Cardiac muscle cell (in vitro differentiated cells and primary cell): ENCODE measurements at regions not wholly inside any gene's neighbourhood (a gene's known extent, or its start where the extent isn't known, plus 50 kb on each side); places are given as distances from the start of the nearest gene placed in this dataset.
"Not testable (repeated sequence)": the region's sequence is repeated elsewhere in the genome, so short reads cannot be mapped to it uniquely, and the experiment has no call there.

Source experiments
- DNase-seq, 2 donors: peaks; one replicate each; pipeline versions ENCODE4 v3.0.0 to v3.0.0-alpha.2; 2010 to 2017; ENCODE audit warnings: low read depth in 1 of 2, low spot score in 1 of 2
- H3K27ac ChIP-seq: fragments of 200-600 bp; sonication (generic); 2 replicates; pipeline ENCODE4 v1.5.1; 2016
- H3K27me3 ChIP-seq: fragments of 200-600 bp; sonication (generic); 2 replicates; pipeline ENCODE4 v1.6.0; 2016; ENCODE audit warnings: control low read depth
- H3K36me3 ChIP-seq: fragments of 200-600 bp; sonication (generic); 2 replicates; pipeline ENCODE4 v1.5.1; 2016; ENCODE audit warnings: control low read depth
- H3K4me1 ChIP-seq: fragments of 200-600 bp; sonication (generic); 2 replicates; pipeline ENCODE4 v1.8.1; 2017; ENCODE audit warnings: low read depth, mild to moderate bottlenecking, mixed run types
- H3K4me3 ChIP-seq: fragments of 200-600 bp; sonication (generic); 2 replicates; pipeline ENCODE4 v1.5.1; 2016; ENCODE audit warnings: mild to moderate bottlenecking
- H3K9me3 ChIP-seq: fragments of 200-600 bp; sonication (generic); 2 replicates; pipeline ENCODE4 v1.5.1; 2017; ENCODE audit warnings: low read depth, mild to moderate bottlenecking, control low read depth
- CTCF ChIP-seq: IDR thresholded peaks from 2 replicates; pipeline ENCODE4 v1.5.1; 2012; ENCODE audit warnings: low read depth, mild to moderate bottlenecking, low read length

- TF ChIP-seq CTCF, result no peak
- Histone ChIP-seq H3K4me1 (peaks cover 32% of the 10 kb centered on the region), H3K4me3 (no peak overlapping the region), H3K9me3 (no peaks in the 10 kb centered on the region), H3K36me3 (no peaks in the 10 kb centered on the region), H3K27ac (no peak overlapping the region), H3K27me3 (no peaks in the 10 kb centered on the region)
- DNase-seq, result no peak
Observed at GRCh38 chr1:118395430-118395991, 210.5 kb upstream of the SPAG17 start.

GRCh38 chr1:118390955-118391354 lies 205.9 kb upstream of the SPAG17 start:
- no peaks in the 10 kb centered on the region for H3K27me3 ChIP-seq
- no peaks in the 10 kb centered on the region for H3K36me3 ChIP-seq
- no peak for TF ChIP-seq CTCF
- peaks cover 11% of the 10 kb centered on the region for H3K4me1 ChIP-seq
- H3K4me3 ChIP-seq, result no peak overlapping the region
- no peak for DNase-seq
- H3K9me3 ChIP-seq, result no peaks in the 10 kb centered on the region
- H3K27ac ChIP-seq, result no peak overlapping the region

GRCh38 chr1:118388301-118388959 lies 203.4 kb upstream of the SPAG17 start:
- DNase-seq, result no peak
- no peak for TF ChIP-seq CTCF

GRCh38 chr1:118381197-118381869 lies 196.3 kb upstream of the SPAG17 start:
- no peak for DNase-seq
- Histone ChIP-seq H3K9me3 (no peaks in the 10 kb centered on the region), H3K27ac (no peak overlapping the region), H3K4me1 (no peaks in the 10 kb centered on the region), H3K27me3 (no peaks in the 10 kb centered on the region), H3K36me3 (no peaks in the 10 kb centered on the region), H3K4me3 (no peak overlapping the region)
- no peak for TF ChIP-seq CTCF

More at GRCh38 chr1:118388301-118388959, 203.4 kb upstream of the SPAG17 start:
- Histone ChIP-seq H3K36me3 (no peaks in the 10 kb centered on the region), H3K9me3 (no peaks in the 10 kb centered on the region), H3K27me3 (no peaks in the 10 kb centered on the region), H3K27ac (no peak overlapping the region), H3K4me1 (no peaks in the 10 kb centered on the region), H3K4me3 (no peak overlapping the region)

GRCh38 chr1:118377183-118377582 lies 192.2 kb upstream of the SPAG17 start:
- DNase-seq, H3K27ac ChIP-seq, H3K27me3 ChIP-seq, H3K4me3 ChIP-seq, H3K9me3 ChIP-seq, H3K4me1 ChIP-seq, H3K36me3 ChIP-seq: not testable (repeated sequence)

- Histone ChIP-seq H3K9me3 (no peaks in the 10 kb centered on the region), H3K36me3 (no peaks in the 10 kb centered on the region), H3K27me3 (no peaks in the 10 kb centered on the region), H3K4me1 (no peaks in the 10 kb centered on the region), H3K27ac (no peak overlapping the region), H3K4me3 (no peak overlapping the region)
- TF ChIP-seq CTCF, result no peak
- DNase-seq, result no peak
Observed at GRCh38 chr1:118371612-118372011, 186.6 kb upstream of the SPAG17 start.
